Erythroblast (primary cell): ENCODE measurements at regions not wholly inside any gene's neighbourhood (a gene's known extent, or its start where the extent isn't known, plus 50 kb on each side); places are given as distances from the start of the nearest gene placed in this dataset.

Experiments
- GATA1 ChIP-seq: IDR thresholded peaks from 2 replicates; pipeline ENCODE4 v1.6.1; 2011; ENCODE audit warnings: low read depth, mild to moderate bottlenecking, control low read depth, low read length, moderate library complexity
- POLR2A ChIP-seq: IDR thresholded peaks from 2 replicates; pipeline ENCODE4 v1.6.1; 2011; ENCODE audit warnings: mild to moderate bottlenecking, low read length

DNA sequence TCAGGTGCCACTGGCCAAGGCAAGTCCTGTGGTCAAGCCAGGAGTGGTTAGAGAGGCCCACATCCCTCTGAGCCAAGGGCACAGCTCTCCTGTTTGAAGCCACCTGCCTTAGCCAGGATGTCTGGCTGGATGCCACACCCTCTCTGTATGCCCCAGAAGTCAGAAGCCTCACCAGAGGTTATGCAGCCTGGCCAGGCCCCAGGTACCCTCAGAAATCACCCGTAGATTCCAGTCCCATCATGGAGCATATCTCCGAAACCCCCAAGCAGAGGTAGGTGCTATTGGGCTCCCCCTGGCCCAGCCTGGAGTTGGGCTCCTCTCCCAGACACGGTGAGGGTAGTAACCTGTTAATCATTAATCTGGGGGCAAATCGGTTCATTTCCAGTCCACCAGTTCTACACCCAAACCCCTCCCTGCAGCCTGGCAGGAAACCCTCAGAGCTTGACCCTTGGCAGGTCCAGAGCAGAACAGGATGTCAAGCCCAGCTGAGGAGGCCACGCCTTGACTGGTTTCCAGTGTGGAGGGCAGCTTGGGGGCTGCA is 60.6 kb upstream of the TMEM97 start:
- TF ChIP-seq POLR2A (no peak), GATA1 (no peak)
